NCI-H2227 (cell line): ENCODE measurements at regions not wholly inside any gene's neighbourhood (a gene's known extent, or its start where the extent isn't known, plus 50 kb on each side); places are given as distances from the start of the nearest gene placed in this dataset.

Experiments used
- DNase-seq: peaks from one replicate; lab custom pipeline; 2025; ENCODE audit not compliant: unreplicated experiment; lab: John Stamatoyannopoulos, UW

- no peak for DNase-seq
These were observed 174.4 kb upstream of the ADRA1B start for GRCh38 chr5:159741829-159742322.

- DNase-seq: no peak
These were observed 173.0 kb upstream of the ADRA1B start for GRCh38 chr5:159743234-159743633.

- no peak for DNase-seq
These were observed 169.6 kb upstream of the ADRA1B start for GRCh38 chr5:159746707-159747106.

- DNase-seq: no peak
These were observed 167.1 kb upstream of the ADRA1B start for GRCh38 chr5:159749146-159749545.

DNA sequence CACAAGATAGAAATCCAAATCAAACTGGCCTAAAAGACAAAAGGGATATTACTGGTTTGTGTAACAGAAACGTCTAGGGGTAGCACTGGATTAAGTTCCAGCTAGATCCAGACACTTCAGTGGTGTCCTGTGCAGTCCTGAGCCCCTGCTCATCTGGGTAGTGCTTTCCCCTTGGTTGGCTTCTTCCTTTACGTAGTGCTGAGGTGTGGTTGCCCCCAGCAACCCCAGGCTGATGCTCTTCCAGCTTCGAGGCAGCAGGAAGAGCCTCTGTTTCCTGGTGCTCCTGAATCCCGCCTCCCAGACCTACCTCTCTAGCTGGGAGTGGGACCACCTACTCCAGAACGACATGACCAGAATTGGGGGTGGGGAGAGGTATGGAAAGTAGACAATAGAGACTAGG lies 166.1 kb upstream of the ADRA1B start:
- no peak for DNase-seq

- no peak for DNase-seq
These were observed 164.8 kb upstream of the ADRA1B start for GRCh38 chr5:159751459-159751858.

- DNase-seq: no peak
These were observed 163.5 kb upstream of the ADRA1B start for GRCh38 chr5:159752622-159753275.

DNA sequence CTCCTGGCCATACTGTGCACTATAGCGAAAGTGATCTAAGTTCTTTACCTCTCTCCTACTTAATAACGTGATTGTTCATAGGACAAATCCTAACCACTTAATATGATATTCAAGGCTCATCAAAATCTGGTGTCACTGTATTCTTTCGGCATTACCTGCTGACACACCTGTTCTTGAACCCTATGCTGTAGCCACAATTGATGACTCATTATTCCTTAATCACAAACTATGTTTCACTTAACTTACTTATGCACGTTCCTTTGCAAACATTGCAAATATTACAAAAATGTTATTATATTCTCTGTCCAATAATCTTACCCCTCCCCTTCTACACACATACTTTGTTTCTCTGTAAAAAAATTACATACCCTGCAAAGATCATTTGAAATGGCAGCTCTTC lies 158.1 kb upstream of the ADRA1B start:
- DNase-seq: no peak

- no peak for DNase-seq
These were observed 156.4 kb upstream of the ADRA1B start for GRCh38 chr5:159759791-159760290.

DNA sequence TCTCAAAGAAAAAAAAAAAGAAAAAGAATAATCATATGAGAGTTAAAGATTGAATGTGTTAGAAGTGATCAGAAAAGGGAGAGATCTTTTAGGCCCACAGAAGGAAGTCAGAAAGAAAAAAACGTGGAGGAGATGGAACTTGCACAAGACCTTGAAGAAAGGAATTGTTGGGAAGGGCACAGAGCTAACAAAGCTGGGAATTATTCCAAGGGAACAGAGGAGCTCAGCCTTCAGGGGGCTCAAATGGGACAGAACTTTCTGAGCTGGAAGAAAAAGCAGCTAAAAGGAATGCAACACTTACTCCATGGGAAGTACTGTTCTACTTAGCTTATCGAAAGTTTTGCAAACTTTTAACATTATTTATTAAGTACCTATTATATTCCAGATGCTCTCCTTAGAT lies 153.4 kb upstream of the ADRA1B start:
- no peak for DNase-seq

DNA sequence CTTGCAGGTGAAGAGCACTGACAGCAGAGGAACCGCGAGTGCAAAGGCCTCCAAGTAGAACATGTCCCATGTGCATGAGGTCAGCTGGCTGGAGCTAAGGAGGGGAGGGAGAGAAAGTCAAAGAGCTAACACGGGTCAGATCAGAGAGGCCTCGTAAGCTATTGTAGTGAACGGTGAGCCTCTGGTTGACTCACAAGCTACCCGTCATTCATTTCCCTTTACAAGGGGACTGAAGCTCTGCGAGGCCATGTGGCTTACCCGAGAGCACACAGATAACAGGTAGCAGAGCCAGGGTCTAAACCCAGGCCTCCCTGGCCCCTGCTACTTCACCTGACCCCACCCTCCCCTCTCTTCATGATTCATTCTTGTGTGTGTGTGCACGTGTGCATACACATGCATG lies 152.7 kb upstream of the ADRA1B start:
- DNase-seq: no peak

DNA sequence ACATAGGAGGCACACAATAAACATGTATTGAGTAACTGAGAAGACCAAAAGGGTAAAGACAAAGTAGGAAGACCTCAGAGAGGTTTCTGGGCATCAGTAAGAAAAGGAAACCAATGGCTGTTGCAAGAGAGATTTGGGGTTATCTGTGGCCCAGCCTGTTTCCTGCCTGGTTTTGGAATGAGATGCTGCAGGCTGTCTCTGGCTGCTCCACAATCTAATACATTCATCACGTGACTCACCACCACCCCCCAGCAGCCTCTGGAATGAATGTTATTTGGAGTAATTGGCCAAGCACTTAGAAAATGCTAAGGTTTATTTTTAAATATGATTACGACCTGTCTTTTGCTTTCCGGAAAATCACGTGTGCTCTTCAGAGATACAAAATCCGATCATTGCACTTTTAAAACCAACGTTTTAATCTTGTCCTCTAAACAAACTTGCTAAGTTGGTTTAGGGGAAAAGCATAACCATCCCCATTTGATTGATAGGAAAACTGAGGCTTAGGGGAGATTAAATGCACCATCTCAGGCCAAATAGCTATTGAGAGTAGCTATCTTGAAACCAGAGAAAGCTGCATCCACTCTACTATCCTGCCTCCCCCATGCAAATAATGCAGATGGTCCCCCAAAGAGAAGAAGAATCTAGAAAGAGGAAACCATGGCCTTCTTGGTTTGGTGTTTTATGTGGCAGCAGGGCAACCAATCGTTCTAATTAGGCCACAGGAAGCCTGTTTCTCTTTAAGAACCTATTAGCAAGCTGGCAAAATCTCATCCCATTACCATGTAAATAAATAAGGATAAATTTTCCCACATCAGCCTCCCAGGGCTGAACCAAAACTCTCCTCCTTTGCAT lies 151.8 kb upstream of the ADRA1B start:
- no peak for DNase-seq

DNA sequence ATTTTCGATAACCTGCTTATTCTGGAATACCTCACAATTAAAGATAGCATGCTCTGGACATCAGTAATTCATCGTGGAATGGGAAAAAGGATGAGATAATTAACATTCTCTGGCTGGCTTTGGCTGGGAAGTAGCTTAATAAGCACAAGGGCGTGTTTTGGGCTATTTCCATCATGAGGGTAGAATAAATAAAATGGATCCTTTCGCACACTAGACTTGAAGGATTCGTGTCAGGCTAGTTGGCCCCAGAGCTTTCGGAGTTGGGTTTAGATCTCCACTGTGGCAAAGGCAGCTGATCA lies 151.2 kb upstream of the ADRA1B start:
- DNase-seq: no peak

GRCh38 chr5:159765760-159766517 lies 150.3 kb upstream of the ADRA1B start:
- DNase-seq: no peak

DNA sequence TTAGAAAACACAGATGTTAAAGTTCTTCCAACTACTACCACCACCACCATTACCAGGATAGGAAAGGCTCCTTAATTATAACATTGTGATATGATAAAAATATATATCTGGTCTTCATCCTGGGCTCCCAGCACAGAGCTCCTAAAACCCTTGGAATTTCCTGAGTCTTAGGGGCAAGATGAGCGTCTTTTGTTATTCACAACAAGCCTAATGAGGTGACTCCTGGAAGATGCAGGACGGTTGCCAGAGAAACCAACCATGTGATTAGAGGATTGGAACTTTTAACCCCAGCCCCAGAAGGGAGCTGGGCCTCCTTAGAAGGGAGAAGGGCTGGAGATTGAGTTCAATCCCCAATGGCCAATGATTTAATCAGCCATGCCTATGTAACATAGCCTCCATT lies 148.0 kb upstream of the ADRA1B start:
- DNase-seq: no peak

DNA sequence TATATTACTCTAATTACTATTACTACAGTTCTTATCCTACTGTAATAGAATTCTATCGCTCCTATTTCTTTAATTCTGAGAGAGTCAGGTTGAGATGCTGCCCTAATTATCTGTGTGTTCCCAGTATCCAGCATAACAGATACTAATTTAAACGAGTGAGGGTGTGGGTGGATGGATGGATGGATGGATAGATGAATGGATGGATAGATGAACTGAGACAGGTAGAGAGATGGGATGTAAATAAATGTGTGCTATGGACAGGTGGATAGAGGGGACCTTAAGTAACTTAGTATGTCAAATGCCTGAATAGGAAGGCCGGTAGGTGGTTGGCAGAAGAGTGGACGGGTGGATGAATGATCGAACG lies 143.6 kb upstream of the ADRA1B start:
- no peak for DNase-seq

GRCh38 chr5:159773062-159773924 lies 143.0 kb upstream of the ADRA1B start:
- peak; percentile 19 for DNase-seq

GRCh38 chr5:159774476-159775031 lies 141.7 kb upstream of the ADRA1B start:
- no peak for DNase-seq

- DNase-seq: no peak
These were observed 140.4 kb upstream of the ADRA1B start for GRCh38 chr5:159775890-159776289.

- no peak for DNase-seq
These were observed 139.1 kb upstream of the ADRA1B start for GRCh38 chr5:159777049-159777660.
